HAP-1 (cell line): ENCODE measurements at regions not wholly inside any gene's neighbourhood (a gene's known extent, or its start where the extent isn't known, plus 50 kb on each side); places are given as distances from the start of the nearest gene placed in this dataset.
"Not testable (repeated sequence)": the region's sequence is repeated elsewhere in the genome, so short reads cannot be mapped to it uniquely, and the experiment has no call there.

Experiments used
- DNase-seq, 2 experiments: peaks; one replicate each; pipeline ENCODE4 v3.0.0-alpha.2; 2016 to 2020; ENCODE audit warnings: low spot score in 2 of 2
- H3K27me3 ChIP-seq: fragments of 250-450 bp; sonication (Bioruptor Pico); 2 replicates; pipeline ENCODE4 v1.5.1; 2020; ENCODE audit warnings: low read depth, mild to moderate bottlenecking, moderate library complexity
- H3K36me3 ChIP-seq: fragments of 250-450 bp; sonication (Bioruptor Pico); replicated peaks from 2 replicates; pipeline ENCODE4 v1.5.1; 2020; ENCODE audit warnings: mild to moderate bottlenecking
- H3K4me1 ChIP-seq: fragments of 250-450 bp; sonication (Bioruptor Pico); 2 replicates; pipeline ENCODE4 v1.5.1; 2020; ENCODE audit warnings: mild to moderate bottlenecking
- H3K4me3 ChIP-seq: fragments of 250-450 bp; sonication (Bioruptor Pico); 2 replicates; pipeline ENCODE4 v1.5.1; 2020; ENCODE audit warnings: mild to moderate bottlenecking, moderate library complexity
- H3K9me3 ChIP-seq: fragments of 250-450 bp; sonication (Bioruptor Pico); 2 replicates; pipeline ENCODE4 v1.5.1; 2020; ENCODE audit warnings: mild to moderate bottlenecking, moderate library complexity
- in situ Hi-C: fragments of 300-500 bp; cut with MboI; formaldehyde crosslinking; loops from 3 replicates; pipeline ENCODE4 v1.14.3; 2020; ENCODE audit warnings: low sequenced_read_pairs, inconsistent platforms, mixed read lengths

DNA sequence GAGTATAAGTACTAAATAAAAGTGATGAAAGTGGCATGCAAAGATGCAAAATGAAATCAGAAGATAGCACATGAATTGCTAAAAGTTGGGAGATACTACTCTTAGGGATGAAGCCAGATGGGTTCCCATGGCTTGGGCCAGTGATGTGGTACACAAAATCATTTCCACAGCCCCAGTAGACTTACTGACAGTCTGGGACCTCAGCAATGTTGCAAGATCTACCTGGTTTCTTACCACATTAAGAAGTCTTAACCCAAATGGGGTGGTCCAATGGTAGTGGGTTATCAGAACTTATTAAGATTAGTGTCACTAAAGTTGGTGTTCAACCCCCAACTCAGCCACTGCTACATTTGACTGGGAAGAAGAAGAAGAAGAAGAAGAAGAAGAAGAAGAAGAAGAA lies 227.7 kb upstream of the IRF2BP2 start:
- Histone ChIP-seq H3K27me3 (peaks cover 3% of the 10 kb centered on the region; the same call in 1 of the 2 replicates), H3K4me3 (no peak overlapping the region), H3K36me3 (no peaks in the 10 kb centered on the region), H3K4me1 (no peaks in the 10 kb centered on the region), H3K9me3 (no peaks in the 10 kb centered on the region)
- DNase-seq: no peak
- in situ Hi-C loops: loop anchor here (25.0 kb wide), 1 partner anchor 100 kb away; no protein-coding TSS in a partner anchor

DNA sequence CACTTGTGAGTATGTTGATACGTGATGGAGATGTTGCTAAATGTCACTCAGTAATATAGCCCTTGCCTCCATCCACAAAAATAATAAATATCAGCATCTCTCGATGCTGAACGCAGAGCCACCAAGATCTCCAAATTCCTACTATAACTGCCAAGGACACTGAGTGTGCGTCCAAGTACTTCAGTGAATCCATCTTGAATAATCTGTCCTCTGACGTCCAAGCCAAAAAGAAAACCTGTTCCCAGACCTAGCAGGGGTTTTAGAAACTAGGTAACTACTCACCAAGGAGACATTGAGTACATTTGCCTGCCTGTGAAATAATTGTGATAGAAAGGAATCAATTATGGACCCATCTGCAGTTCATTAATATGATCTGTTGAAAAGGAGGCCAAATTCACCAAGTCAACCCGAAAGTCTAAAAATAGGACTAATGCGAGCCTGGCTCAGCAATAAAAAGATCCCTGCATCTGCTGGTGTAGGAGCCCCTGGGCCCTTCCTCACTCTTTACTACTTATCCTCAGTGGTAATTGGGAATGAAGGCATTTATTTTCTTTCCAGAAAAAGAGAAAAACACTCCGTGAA lies 226.9 kb upstream of the IRF2BP2 start:
- peaks cover under 1% of the 10 kb centered on the region; the same call in 1 of the 2 replicates for H3K27me3 ChIP-seq
- H3K9me3 ChIP-seq: no peaks in the 10 kb centered on the region
- no peak for DNase-seq
- in situ Hi-C loops: loop anchor here (25.0 kb wide), 1 partner anchor 100 kb away; no protein-coding TSS in a partner anchor
- no peaks in the 10 kb centered on the region for H3K36me3 ChIP-seq
- no peaks in the 10 kb centered on the region for H3K4me1 ChIP-seq
- H3K4me3 ChIP-seq: no peak overlapping the region

DNA sequence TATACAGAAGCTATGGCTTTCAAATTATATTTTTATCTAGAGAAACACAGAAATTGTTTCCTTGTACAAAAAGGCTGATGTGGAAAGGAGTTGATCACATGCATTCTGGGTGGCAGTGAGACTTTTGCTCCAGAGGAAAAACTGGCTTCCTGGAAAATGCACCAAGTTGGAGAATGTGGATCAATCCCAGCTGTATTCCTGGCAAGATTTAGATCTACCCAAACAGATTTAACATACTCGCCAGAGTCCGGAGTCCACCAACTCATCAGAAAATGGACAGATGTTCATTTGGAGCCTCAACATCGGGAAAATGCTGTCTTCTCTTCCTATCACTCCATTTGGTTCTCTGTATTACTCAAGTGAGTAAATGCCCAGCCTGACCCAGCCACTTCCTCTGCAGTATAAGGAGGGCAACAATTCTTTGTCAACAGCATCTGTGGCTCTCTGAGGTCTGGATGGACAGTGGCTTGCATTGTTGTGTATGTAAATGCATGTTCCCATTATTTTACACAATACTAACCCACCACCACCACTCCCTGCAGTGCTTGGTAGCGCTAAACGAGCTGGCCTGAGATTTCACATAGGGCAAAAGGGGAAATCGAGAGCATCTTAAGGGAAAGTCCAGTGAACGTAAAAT lies 226.2 kb upstream of the IRF2BP2 start:
- Histone ChIP-seq H3K27me3 (no peaks in the 10 kb centered on the region; the same call in 1 of the 2 replicates), H3K9me3 (no peaks in the 10 kb centered on the region), H3K36me3 (no peaks in the 10 kb centered on the region), H3K4me3 (no peak overlapping the region), H3K4me1 (no peaks in the 10 kb centered on the region)
- no peak for DNase-seq
- in situ Hi-C loops: loop anchor here (25.0 kb wide), 1 partner anchor 99 kb away; no protein-coding TSS in a partner anchor

DNA sequence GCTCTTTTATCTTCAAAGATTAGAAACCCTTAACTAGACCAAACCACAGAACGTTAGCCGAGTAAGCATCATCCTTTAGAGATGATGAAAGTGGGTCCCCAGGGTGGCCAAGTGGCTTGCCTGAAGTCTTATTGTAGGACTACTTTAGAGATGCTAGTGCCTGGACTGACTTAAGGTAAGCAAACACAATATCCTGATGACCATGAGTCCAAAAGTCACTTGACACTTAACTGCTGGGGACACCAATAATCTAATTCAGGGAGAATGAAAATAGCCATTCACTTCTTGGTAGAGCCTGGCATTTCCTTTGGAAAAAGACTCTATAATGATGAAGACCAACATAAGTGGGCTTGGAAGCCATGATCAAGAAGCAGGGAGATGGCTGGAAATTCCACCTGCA lies 225.3 kb upstream of the IRF2BP2 start:
- no peak for DNase-seq
- Histone ChIP-seq H3K27me3 (no peaks in the 10 kb centered on the region; the same call in 1 of the 2 replicates), H3K36me3 (no peaks in the 10 kb centered on the region), H3K9me3 (no peaks in the 10 kb centered on the region), H3K4me3 (no peak overlapping the region), H3K4me1 (no peaks in the 10 kb centered on the region)
- in situ Hi-C loops: loop anchor here (25.0 kb wide), 1 partner anchor 98 kb away; no protein-coding TSS in a partner anchor

DNA sequence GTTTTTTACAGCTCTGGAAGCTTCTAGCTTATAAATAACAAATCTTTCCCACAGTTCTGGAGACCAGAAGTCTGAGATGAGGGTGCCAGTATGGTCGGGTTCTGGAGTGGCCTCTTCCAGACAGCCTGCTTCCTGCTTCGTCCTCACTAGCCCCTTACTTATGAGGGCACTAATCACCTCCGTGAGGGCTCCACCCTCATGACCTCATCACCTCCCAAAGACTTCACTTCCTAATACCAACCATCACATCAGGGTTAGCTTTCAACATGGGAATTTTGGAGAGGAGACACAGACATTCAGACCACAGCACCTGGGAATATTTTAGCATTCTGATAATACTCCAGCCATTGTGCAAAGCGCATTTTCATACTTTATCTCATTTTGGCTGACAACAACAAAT lies 223.7 kb upstream of the IRF2BP2 start:
- H3K27me3 ChIP-seq: no peaks in the 10 kb centered on the region; the same call in 1 of the 2 replicates
- in situ Hi-C loops: loop anchor here (25.0 kb wide), 1 partner anchor 96 kb away; no protein-coding TSS in a partner anchor
- no peaks in the 10 kb centered on the region for H3K4me1 ChIP-seq
- H3K36me3 ChIP-seq: no peaks in the 10 kb centered on the region
- H3K9me3 ChIP-seq: no peaks in the 10 kb centered on the region
- no peak overlapping the region for H3K4me3 ChIP-seq
- no peak for DNase-seq

DNA sequence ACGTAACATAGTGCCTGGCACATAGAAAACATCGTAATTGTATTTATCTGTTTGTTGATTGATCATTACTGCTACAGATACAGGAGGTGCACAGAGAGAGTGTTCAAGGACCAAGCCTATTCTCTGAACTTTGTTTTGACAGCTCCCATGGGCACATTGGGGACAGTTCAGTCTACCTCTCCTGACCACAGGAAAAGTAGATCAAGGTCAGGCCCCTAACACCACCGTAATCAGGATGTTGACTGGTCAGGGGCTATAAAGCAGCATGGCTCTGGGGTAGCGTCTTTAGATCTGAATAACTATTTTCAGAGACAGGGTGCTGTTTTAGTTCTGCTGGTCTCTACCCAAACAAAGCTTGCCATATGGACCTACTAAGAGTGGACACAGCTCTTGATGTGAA lies 223.1 kb upstream of the IRF2BP2 start:
- DNase-seq: no peak
- Histone ChIP-seq H3K27me3 (no peaks in the 10 kb centered on the region; the same call in 1 of the 2 replicates), H3K4me1 (no peaks in the 10 kb centered on the region), H3K4me3 (no peak overlapping the region), H3K9me3 (no peaks in the 10 kb centered on the region), H3K36me3 (no peaks in the 10 kb centered on the region)
- in situ Hi-C loops: loop anchor here (25.0 kb wide), 1 partner anchor 96 kb away; no protein-coding TSS in a partner anchor

DNA sequence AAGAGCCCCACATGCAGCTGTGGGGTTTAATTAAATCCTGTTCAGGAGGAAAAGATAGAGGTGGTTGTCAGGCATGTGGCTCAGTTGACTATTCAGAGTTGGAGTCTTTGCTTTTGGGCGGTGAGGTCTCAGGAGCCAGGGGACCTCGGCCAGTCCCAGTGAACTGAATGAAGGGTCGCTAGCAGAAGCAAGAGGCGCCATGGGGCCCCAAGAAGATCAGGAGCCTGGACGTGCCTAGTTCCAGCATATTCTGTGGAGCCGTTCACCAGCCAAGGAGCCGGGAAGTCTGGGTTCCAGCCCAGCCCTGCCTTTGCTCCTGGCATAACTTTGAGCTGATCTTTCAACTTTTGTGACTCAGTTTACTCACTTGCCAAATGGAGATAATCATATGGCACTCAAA lies 217.7 kb upstream of the IRF2BP2 start:
- in situ Hi-C loops: loop anchor here (25.0 kb wide), 1 partner anchor 90 kb away; no protein-coding TSS in a partner anchor
- H3K9me3 ChIP-seq: no peaks in the 10 kb centered on the region
- DNase-seq: no peak
- H3K4me3 ChIP-seq: no peak overlapping the region
- no peaks in the 10 kb centered on the region; the same call in 1 of the 2 replicates for H3K27me3 ChIP-seq
- H3K4me1 ChIP-seq: no peaks in the 10 kb centered on the region
- H3K36me3 ChIP-seq: no peaks in the 10 kb centered on the region

DNA sequence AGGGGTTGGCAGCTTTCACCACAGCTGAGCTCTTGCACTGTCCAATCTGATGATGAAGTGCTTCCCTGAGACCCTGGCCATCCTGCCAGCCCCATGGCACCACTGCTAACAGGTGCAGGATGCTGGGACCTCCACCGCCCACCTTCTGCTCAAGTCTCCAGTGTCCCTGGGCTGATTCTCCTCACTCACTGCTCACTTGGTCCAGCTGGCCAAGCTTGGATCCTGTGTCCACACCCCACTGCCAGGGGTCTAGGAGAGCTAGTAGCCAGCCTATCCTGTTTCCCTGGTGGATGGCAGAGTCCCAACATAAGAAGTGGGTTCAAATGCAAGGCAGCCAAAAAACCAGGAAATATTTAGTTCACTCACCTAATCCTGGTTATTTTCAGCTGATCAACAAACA lies 217.2 kb upstream of the IRF2BP2 start:
- Histone ChIP-seq H3K9me3 (no peaks in the 10 kb centered on the region), H3K36me3 (no peaks in the 10 kb centered on the region), H3K4me3 (no peak overlapping the region), H3K4me1 (no peaks in the 10 kb centered on the region), H3K27me3 (no peaks in the 10 kb centered on the region)
- in situ Hi-C loops: loop anchor here (25.0 kb wide), 1 partner anchor 90 kb away; no protein-coding TSS in a partner anchor
- DNase-seq: no peak

DNA sequence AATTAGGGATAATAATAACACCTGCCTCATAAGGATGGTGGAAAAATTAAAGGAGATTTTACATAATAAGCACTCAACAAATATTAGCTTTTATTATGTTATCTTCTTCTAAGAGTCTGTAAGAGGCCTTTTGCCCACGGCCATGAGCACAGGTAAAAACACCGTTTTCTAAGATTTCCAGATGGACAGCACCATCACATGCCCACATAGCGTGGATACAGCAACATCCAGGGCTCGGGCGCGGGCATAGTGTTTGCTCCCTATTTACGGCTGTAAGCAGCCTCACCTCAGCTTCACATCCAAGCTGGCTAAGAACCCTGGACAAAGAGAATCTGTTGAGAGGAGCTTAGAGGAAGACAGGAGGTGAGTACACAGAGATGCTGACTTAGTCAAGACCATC lies 216.4 kb upstream of the IRF2BP2 start:
- Histone ChIP-seq H3K4me3 (no peak overlapping the region), H3K36me3 (no peaks in the 10 kb centered on the region), H3K4me1 (no peaks in the 10 kb centered on the region), H3K9me3 (no peaks in the 10 kb centered on the region), H3K27me3 (no peaks in the 10 kb centered on the region)
- in situ Hi-C loops: loop anchor here (25.0 kb wide), 1 partner anchor 89 kb away; no protein-coding TSS in a partner anchor
- no peak for DNase-seq

DNA sequence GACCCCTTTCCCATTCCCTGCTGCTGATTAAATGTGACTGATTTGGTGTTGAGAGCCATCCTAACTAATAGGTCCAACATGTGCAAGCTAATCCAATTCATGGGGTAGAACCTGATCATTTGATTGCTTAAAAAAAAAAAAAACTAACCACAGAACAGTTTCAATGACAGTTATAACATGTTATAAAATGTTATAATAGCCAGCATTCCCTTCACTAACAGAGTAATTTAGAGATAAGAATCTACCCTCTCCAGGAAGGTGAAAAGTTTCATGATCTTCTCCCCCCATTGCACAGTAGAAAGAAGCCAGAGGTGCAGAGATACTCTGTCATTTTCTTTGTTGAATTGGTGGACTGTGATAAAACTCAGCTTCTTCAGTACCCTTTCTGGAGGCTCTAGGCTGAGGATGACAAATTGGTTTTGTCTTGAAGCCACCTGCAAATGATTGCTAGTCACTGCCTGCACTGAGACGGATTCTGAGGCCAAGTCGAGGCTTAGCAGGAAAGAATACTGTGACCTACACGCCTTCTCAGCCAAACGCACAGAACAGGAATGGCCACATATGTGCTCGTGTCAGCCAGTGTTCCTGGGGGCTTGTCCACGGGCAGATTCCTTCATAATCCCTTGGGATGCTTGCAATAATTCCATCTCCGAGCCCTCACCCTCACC lies 215.7 kb upstream of the IRF2BP2 start:
- Histone ChIP-seq H3K9me3 (no peaks in the 10 kb centered on the region), H3K4me3 (no peak overlapping the region), H3K36me3 (no peaks in the 10 kb centered on the region), H3K4me1 (no peaks in the 10 kb centered on the region), H3K27me3 (no peaks in the 10 kb centered on the region)
- DNase-seq: no peak
- in situ Hi-C loops: loop anchor here (25.0 kb wide), 1 partner anchor 88 kb away; no protein-coding TSS in a partner anchor

DNA sequence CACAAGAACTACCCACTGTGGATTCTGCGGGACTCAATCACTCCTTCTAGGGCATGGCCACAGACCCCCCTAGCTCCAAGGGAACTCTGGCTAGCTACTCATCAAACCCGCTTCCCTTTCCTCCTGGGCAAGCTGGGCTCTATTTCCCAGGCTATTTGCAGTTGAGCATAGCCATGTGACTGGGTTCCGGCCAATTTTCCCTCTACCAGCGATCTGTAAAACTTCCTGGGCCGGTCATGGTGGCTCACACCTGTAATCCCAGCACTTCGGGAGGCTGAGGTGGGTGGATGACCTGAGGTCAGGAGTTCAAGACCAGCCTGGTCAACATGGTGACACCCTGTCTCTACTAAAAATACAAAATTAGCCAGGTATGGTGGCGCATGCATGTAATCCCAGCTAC lies 214.9 kb upstream of the IRF2BP2 start:
- in situ Hi-C loops: loop anchor here (25.0 kb wide), 1 partner anchor 88 kb away; no protein-coding TSS in a partner anchor
- not testable (repeated sequence) for H3K4me3 ChIP-seq, H3K36me3 ChIP-seq, DNase-seq, H3K9me3 ChIP-seq, H3K4me1 ChIP-seq, H3K27me3 ChIP-seq

DNA sequence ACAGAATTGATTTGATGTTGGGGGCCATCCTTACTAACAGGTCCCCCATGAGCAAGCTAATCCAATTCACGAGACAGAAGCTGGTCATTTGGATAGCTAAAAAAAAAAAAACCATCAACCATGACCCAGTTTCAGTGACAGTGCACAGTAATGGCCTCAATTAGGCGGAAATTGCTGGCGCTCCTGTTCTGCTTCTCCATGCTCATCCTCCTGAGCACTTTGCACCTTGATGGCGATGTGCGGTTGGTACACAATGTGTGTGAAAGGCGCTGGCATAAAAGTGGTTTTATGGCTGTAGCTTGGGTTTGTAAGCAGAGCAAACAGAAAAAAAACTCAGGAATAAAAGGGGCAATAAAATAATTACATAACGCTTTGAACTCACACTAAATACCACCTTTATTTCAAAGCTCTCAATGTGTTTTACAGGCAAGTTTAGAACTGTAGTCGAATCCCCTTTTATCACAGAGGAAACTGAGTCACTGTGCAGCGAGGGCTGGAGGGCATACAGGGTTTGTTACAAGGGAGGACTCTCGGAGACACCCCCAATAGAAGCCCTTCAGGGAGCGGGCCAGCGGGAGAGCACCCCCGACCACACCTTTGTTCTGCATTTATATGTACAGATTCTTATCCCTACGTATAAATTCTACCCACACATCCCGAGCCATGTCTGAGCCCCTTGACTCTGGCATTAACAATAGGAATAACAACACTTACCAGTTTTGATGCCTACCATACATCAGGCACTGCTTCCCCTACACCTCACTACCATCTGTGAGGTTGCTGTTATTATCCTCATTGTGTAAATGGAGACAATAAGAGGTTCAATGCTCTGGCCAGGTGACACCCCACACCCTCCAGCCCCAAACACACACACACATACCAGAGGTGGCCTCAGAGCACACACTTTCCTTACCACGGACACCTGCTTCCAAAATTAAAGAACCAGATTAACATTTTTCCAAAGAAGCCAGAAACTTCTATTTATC lies 213.5 kb upstream of the IRF2BP2 start:
- in situ Hi-C loops: no loop called here

DNA sequence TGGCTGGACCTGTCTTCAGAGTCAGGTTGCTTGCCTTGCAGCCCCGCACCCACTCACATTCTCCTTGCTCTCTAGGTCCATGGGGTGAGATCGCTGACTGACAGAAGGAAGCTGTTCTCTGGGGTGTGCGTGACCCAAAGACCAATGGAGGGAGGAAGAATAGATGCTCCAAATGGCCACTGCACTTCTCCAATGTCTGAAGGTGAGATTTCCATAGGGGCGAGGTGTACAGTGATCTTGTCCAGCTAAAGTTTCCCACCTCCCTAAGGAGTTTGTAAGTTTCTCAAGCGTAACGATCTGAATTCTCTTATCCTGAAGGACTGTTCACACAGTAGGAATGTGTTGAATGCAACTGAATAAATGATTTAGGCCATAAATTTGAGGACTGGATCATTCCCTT lies 211.9 kb upstream of the IRF2BP2 start:
- Histone ChIP-seq H3K27me3 (no peaks in the 10 kb centered on the region), H3K4me1 (no peaks in the 10 kb centered on the region), H3K36me3 (no peaks in the 10 kb centered on the region), H3K4me3 (no peak overlapping the region), H3K9me3 (no peaks in the 10 kb centered on the region)
- DNase-seq: no peak
- in situ Hi-C loops: no loop called here

More for the DNA sequence above, 213.5 kb upstream of the IRF2BP2 start:
- H3K4me1 ChIP-seq: no peaks in the 10 kb centered on the region
- H3K4me3 ChIP-seq: no peak overlapping the region
- no peak for DNase-seq
- H3K9me3 ChIP-seq: no peaks in the 10 kb centered on the region
- H3K36me3 ChIP-seq: no peaks in the 10 kb centered on the region
- H3K27me3 ChIP-seq: no peaks in the 10 kb centered on the region
